Naive thymus-derived CD4-positive, alpha-beta T cell (primary cell): ENCODE measurements at regions not wholly inside any gene's neighbourhood (a gene's known extent, or its start where the extent isn't known, plus 50 kb on each side); places are given as distances from the start of the nearest gene placed in this dataset.

Experiments
- ATAC-seq: fragments of 150-1000 bp; cut with Tn5 transposase; 2 replicates; pipeline ENCODE4 v1.10.0; 2021; ENCODE audit warnings: mild to moderate bottlenecking, moderate library complexity
- CTCF ChIA-PET: fragments of 350-600 bp; sonication (Branson Sonifier 250); formaldehyde crosslinking; loops from one replicate; lab custom pipeline; 2021; ENCODE audit warnings: antibody characterized with exemption; lab: Charles Lee
- POLR2A ChIA-PET: fragments of 350-600 bp; sonication (Branson Sonifier 250); formaldehyde crosslinking; loops from one replicate; lab custom pipeline; 2021; ENCODE audit warnings: antibody characterized with exemption, inconsistent platforms; lab: Charles Lee
- DNase-seq, 9 donors: peaks; one replicate each; pipeline versions ENCODE4 v3.0.0 to v3.0.0-alpha.2; 2020 to 2022; ENCODE audit warnings: mixed read lengths in 1 of 9
- H3K27ac ChIP-seq: one replicate; pipeline ENCODE4 v1.7.0; 2013; ENCODE audit warnings: mild to moderate bottlenecking, low read depth, low read length, moderate library complexity
- H3K27me3 ChIP-seq, 2 donors: one replicate each; pipeline ENCODE4 v1.7.0; 2013; ENCODE audit warnings: low read length in 2 of 2, mild to moderate bottlenecking in 2 of 2, moderate library complexity in 2 of 2; ENCODE audit not compliant: control insufficient read depth in 2 of 2, insufficient read depth in 2 of 2
- H3K36me3 ChIP-seq, 3 experiments: 1 replicate in 2 of 3; 2 replicates in 1 of 3; pipeline ENCODE4 v1.7.0; 2013; ENCODE audit warnings: low read length in 3 of 3, mild to moderate bottlenecking in 3 of 3, moderate library complexity in 1 of 3; ENCODE audit not compliant: insufficient read depth in 3 of 3, control insufficient read depth in 2 of 3
- H3K4me1 ChIP-seq, 2 donors: one replicate each; pipeline ENCODE4 v1.7.0; 2013; ENCODE audit warnings: low read length in 2 of 2, mild to moderate bottlenecking in 2 of 2, moderate library complexity in 1 of 2; ENCODE audit not compliant: control insufficient read depth in 2 of 2, insufficient read depth in 2 of 2
- H3K4me3 ChIP-seq: 2 replicates; pipeline ENCODE4 v1.7.0; 2013; ENCODE audit warnings: mild to moderate bottlenecking, low read length
- H3K9me3 ChIP-seq, 3 experiments: 1 replicate in 2 of 3; 2 replicates in 1 of 3; pipeline ENCODE4 v1.7.0; 2013; ENCODE audit warnings: low read length in 3 of 3; ENCODE audit not compliant: control insufficient read depth in 2 of 3
- H3K27ac Mint-ChIP-seq, 9 donors: one replicate each; pipeline ENCODE4 v1.8.0; 2020 to 2022; ENCODE audit warnings: mixed read lengths in 9 of 9, mild to moderate bottlenecking in 8 of 9, moderate library complexity in 5 of 9, inconsistent platforms in 2 of 9
- H3K27me3 Mint-ChIP-seq, 5 donors: one replicate each; pipeline ENCODE4 v1.8.0; 2021 to 2022; ENCODE audit warnings: mixed read lengths in 5 of 5, mild to moderate bottlenecking in 1 of 5
- H3K36me3 Mint-ChIP-seq, 5 donors: one replicate each; pipeline ENCODE4 v1.8.0; 2020 to 2022; ENCODE audit warnings: mixed read lengths in 5 of 5, mild to moderate bottlenecking in 3 of 5, inconsistent platforms in 1 of 5
- H3K4me1 Mint-ChIP-seq, 7 donors: one replicate each; pipeline ENCODE4 v1.8.0; 2020 to 2022; ENCODE audit warnings: mixed read lengths in 7 of 7, mild to moderate bottlenecking in 3 of 7, inconsistent platforms in 1 of 7
- H3K4me3 Mint-ChIP-seq, 10 donors: one replicate each; pipeline ENCODE4 v1.8.0; 2020 to 2022; ENCODE audit warnings: mild to moderate bottlenecking in 10 of 10, mixed read lengths in 10 of 10, moderate library complexity in 6 of 10, inconsistent platforms in 2 of 10
- H3K9me3 Mint-ChIP-seq, 11 donors: one replicate each; pipeline ENCODE4 v1.8.0; 2020 to 2022; ENCODE audit warnings: mixed read lengths in 11 of 11, mild to moderate bottlenecking in 4 of 11, inconsistent platforms in 1 of 11, moderate library complexity in 1 of 11
- intact Hi-C, 2 donors: fragments of 100-400 bp; cut with micrococcal nuclease; formaldehyde crosslinking; loops; one replicate each; pipeline ENCODE4 v1.15.1; 2023

- Histone ChIP-seq H3K4me3 (no peak overlapping the region), H3K27me3 (no peaks in the 10 kb centered on the region), H3K4me1 (no peaks in the 10 kb centered on the region), H3K27ac (no peak overlapping the region), H3K36me3 (no peaks in the 10 kb centered on the region), H3K9me3 (no peaks in the 10 kb centered on the region)
- no peak overlapping the region for H3K27ac Mint-ChIP-seq
- CTCF ChIA-PET: no interaction called here
- intact Hi-C loops: no loop called here
- ATAC-seq: no peak
- H3K9me3 Mint-ChIP-seq: no peaks in the 10 kb centered on the region
- H3K27me3 Mint-ChIP-seq: peaks cover 14 to 37% (median 27%) of the 10 kb centered on the region in 5 donors
- H3K4me1 Mint-ChIP-seq: no peaks in the 10 kb centered on the region
- H3K4me3 Mint-ChIP-seq: no peak overlapping the region
- no peaks in the 10 kb centered on the region for H3K36me3 Mint-ChIP-seq
- POLR2A ChIA-PET: no interaction called here
- no peak for DNase-seq
Observed at GRCh38 chr18:2222270-2223185, 348.8 kb downstream of the METTL4 start.

DNA sequence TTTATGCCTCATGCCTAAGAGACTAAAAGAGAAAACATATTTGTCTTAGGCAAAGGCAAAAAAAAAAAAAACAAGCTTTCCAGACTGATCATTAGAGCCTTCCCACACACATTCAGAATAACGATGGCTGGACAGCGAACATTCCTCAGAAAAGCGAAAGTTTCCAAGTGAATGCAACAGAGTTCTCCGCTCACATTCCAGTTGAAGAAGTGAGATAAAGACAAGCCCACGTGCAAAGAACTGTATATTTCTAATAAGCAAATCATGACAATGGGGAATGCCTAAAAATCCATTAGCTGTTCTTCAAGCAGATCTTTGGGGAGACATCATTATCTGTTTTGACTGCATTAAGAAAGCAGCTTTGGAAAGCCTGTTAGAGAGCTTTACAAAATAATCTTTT, 347.9 kb downstream of the METTL4 start:
- H3K27ac Mint-ChIP-seq: no peak overlapping the region
- no peaks in the 10 kb centered on the region for H3K4me1 Mint-ChIP-seq
- Histone ChIP-seq H3K36me3 (no peaks in the 10 kb centered on the region), H3K9me3 (no peaks in the 10 kb centered on the region), H3K27me3 (no peaks in the 10 kb centered on the region), H3K4me3 (no peak overlapping the region), H3K4me1 (no peaks in the 10 kb centered on the region), H3K27ac (no peak overlapping the region)
- peaks cover 10 to 36% (median 25%) of the 10 kb centered on the region in 5 donors for H3K27me3 Mint-ChIP-seq
- ChIA-PET CTCF (interaction anchor here (0.7 kb wide), 1 partner anchor 414 kb away, joined by 3 read pairs; no protein-coding TSS in a partner anchor), POLR2A (no interaction called here)
- H3K36me3 Mint-ChIP-seq: no peaks in the 10 kb centered on the region
- no peak overlapping the region for H3K4me3 Mint-ChIP-seq
- DNase-seq (no peak), ATAC-seq (no peak)
- intact Hi-C loops: no loop called here
- H3K9me3 Mint-ChIP-seq: no peaks in the 10 kb centered on the region

- Mint-ChIP-seq H3K4me1 (no peaks in the 10 kb centered on the region), H3K36me3 (no peaks in the 10 kb centered on the region), H3K27me3 (peaks cover 6 to 34% (median 21%) of the 10 kb centered on the region in 5 donors), H3K4me3 (no peak overlapping the region), H3K9me3 (no peaks in the 10 kb centered on the region), H3K27ac (no peak overlapping the region)
- Histone ChIP-seq H3K27me3 (no peaks in the 10 kb centered on the region), H3K9me3 (no peaks in the 10 kb centered on the region), H3K4me3 (no peak overlapping the region), H3K27ac (no peak overlapping the region), H3K4me1 (no peaks in the 10 kb centered on the region), H3K36me3 (no peaks in the 10 kb centered on the region)
- CTCF ChIA-PET: interaction anchor here (0.7 kb wide), 1 partner anchor 413 kb away, joined by 3 read pairs; no protein-coding TSS in a partner anchor
- DNase-seq (no peak), ATAC-seq (no peak)
- intact Hi-C loops: loop anchor here in 1 of 2 donors (2.0 kb wide), 1 partner anchor 637 kb away; no protein-coding TSS in a partner anchor
- POLR2A ChIA-PET: no interaction called here
Observed at GRCh38 chr18:2223849-2224248, 347.5 kb downstream of the METTL4 start.

GRCh38 chr18:2236232-2236631, 335.1 kb downstream of the METTL4 start:
- no peak overlapping the region for H3K4me3 ChIP-seq
- no peak overlapping the region for H3K27ac Mint-ChIP-seq
- no peaks in the 10 kb centered on the region for H3K36me3 ChIP-seq
- ChIA-PET POLR2A (no interaction called here), CTCF (no interaction called here)
- H3K9me3 ChIP-seq: no peaks in the 10 kb centered on the region
- no peak overlapping the region for H3K4me3 Mint-ChIP-seq
- no peaks in the 10 kb centered on the region for H3K4me1 Mint-ChIP-seq
- no peaks in the 10 kb centered on the region for H3K27me3 ChIP-seq
- H3K27me3 Mint-ChIP-seq: peaks cover 14 to 40% (median 31%) of the 10 kb centered on the region in 5 donors
- no peaks in the 10 kb centered on the region for H3K9me3 Mint-ChIP-seq
- H3K27ac ChIP-seq: no peak overlapping the region
- no peaks in the 10 kb centered on the region for H3K36me3 Mint-ChIP-seq
- DNase-seq (no peak), ATAC-seq (no peak)
- H3K4me1 ChIP-seq: no peaks in the 10 kb centered on the region
- intact Hi-C loops: no loop called here

GRCh38 chr18:2237706-2238105, 333.6 kb downstream of the METTL4 start:
- CTCF ChIA-PET: no interaction called here
- Mint-ChIP-seq H3K9me3 (no peaks in the 10 kb centered on the region), H3K4me3 (no peak overlapping the region), H3K36me3 (no peaks in the 10 kb centered on the region), H3K27ac (no peak overlapping the region), H3K27me3 (peaks cover 14 to 41% (median 32%) of the 10 kb centered on the region in 5 donors), H3K4me1 (no peaks in the 10 kb centered on the region)
- ATAC-seq (no peak), DNase-seq (no peak)
- Histone ChIP-seq H3K4me3 (no peak overlapping the region), H3K9me3 (no peaks in the 10 kb centered on the region), H3K27me3 (no peaks in the 10 kb centered on the region), H3K4me1 (no peaks in the 10 kb centered on the region), H3K36me3 (no peaks in the 10 kb centered on the region), H3K27ac (no peak overlapping the region)
- POLR2A ChIA-PET: no interaction called here
- intact Hi-C loops: no loop called here

DNA sequence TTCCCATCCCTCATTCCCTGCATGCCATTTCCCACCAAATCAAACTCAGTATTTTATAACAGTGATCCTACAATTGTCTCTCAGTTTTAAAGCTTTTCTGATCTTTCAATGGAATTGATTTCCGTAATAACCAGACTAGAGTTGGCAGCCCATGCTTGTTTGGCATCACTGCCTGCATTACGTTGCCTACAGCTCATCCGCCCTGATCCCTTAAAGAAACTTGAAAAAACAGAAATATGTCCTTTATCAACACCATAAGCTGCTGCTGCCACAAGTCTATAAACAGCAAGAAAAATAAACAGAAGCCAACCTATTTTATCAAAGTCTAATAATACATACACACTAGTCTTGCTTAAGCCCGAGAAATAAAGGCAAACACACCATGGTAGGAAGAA, 331.0 kb downstream of the METTL4 start:
- CTCF ChIA-PET: no interaction called here
- intact Hi-C loops: no loop called here

GRCh38 chr18:2244641-2245040, 326.7 kb downstream of the METTL4 start:
- Histone ChIP-seq H3K4me3 (no peak overlapping the region), H3K9me3 (no peaks in the 10 kb centered on the region), H3K36me3 (no peaks in the 10 kb centered on the region), H3K27me3 (no peaks in the 10 kb centered on the region), H3K27ac (no peak overlapping the region), H3K4me1 (no peaks in the 10 kb centered on the region)
- no peak overlapping the region for H3K27ac Mint-ChIP-seq
- ATAC-seq: no peak
- no peak overlapping the region for H3K4me3 Mint-ChIP-seq
- POLR2A ChIA-PET: no interaction called here
- peaks cover 0 to 40% (median 31%) of the 10 kb centered on the region in 5 donors for H3K27me3 Mint-ChIP-seq
- no peak for DNase-seq
- H3K4me1 Mint-ChIP-seq: no peaks in the 10 kb centered on the region
- intact Hi-C loops: no loop called here
- CTCF ChIA-PET: no interaction called here
- peaks cover 0 to 4% (median 0%) of the 10 kb centered on the region in 5 donors for H3K36me3 Mint-ChIP-seq
- H3K9me3 Mint-ChIP-seq: peaks cover 0 to 10% (median 3%) of the 10 kb centered on the region in 11 donors

More for the DNA sequence above, 331.0 kb downstream of the METTL4 start:
- H3K4me1 Mint-ChIP-seq: no peaks in the 10 kb centered on the region
- no peak overlapping the region for H3K27ac ChIP-seq
- H3K4me3 Mint-ChIP-seq: no peak overlapping the region
- H3K36me3 Mint-ChIP-seq: no peaks in the 10 kb centered on the region
- H3K27me3 Mint-ChIP-seq: peaks cover 14 to 49% (median 31%) of the 10 kb centered on the region in 5 donors
- no peaks in the 10 kb centered on the region for H3K27me3 ChIP-seq
- no peaks in the 10 kb centered on the region for H3K9me3 Mint-ChIP-seq
- ATAC-seq: no peak
- DNase-seq: no peak
- POLR2A ChIA-PET: no interaction called here
- H3K9me3 ChIP-seq: no peaks in the 10 kb centered on the region
- H3K4me1 ChIP-seq: no peaks in the 10 kb centered on the region
- no peak overlapping the region for H3K27ac Mint-ChIP-seq
- no peak overlapping the region for H3K4me3 ChIP-seq
- H3K36me3 ChIP-seq: no peaks in the 10 kb centered on the region
